CD4-positive, alpha-beta T cell treated with Interleukin-1 beta for 1 hour (primary cell): ENCODE measurements at regions not wholly inside any gene's neighbourhood (a gene's known extent, or its start where the extent isn't known, plus 50 kb on each side); places are given as distances from the start of the nearest gene placed in this dataset.

Source experiments
- DNase-seq, 2 donors: peaks; one replicate each; pipeline ENCODE4 v3.0.0-alpha.2; 2020 to 2022

DNA sequence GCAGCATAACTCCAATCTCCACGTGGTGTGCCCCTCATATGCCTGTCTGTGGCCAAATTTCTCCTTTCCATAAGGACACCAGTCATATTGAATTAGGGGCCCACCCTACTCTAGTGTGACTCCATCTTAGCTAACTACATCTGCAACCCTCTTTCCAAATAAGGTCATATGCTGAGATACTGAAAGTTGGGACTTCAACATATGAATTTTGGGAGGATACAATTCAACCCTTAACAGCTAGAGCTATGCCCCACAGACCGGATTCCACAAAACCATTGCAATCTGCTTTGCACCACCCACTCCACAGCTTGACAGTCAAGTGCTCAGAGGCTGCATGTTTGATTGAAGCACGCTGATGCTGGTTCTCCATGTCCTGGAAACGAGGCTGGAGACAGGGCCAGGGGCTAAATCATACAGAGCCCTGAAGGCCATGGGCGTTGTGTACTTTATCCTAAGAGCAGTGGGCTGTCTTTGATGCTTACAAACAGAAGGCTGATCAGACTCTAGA, 122.8 kb downstream of the MTX3 start:
- no peak for DNase-seq

GRCh38 chr5:79865579-79865978, 125.5 kb downstream of the MTX3 start:
- DNase-seq, result no peak

DNA sequence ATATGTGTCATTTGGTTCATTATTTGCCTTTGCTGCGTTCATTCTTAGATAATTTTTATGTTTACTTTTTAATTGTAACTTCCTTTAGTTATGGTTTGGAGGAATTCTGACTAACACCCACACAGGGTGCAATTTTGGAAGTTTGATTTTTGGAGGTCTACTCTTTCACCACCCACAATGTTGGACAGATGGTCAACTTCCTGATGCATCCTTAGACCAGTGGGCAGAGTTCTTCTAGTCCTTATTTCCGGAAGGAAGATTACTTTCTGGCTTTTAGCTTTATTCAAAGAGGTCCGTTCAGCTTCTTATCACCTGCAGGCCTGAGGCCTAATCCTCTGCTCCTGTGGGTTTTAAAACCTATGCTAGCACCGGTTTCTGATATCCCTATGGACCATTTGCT, 126.7 kb downstream of the MTX3 start:
- no peak for DNase-seq

GRCh38 chr5:79859588-79859987, 131.5 kb downstream of the MTX3 start:
- DNase-seq, result no peak

GRCh38 chr5:79858410-79858723, 132.7 kb downstream of the MTX3 start:
- DNase-seq, result no peak

- peak; percentile 62 to 71 for DNase-seq
These were observed 133.2 kb downstream of the MTX3 start for GRCh38 chr5:79857714-79858409.

DNA sequence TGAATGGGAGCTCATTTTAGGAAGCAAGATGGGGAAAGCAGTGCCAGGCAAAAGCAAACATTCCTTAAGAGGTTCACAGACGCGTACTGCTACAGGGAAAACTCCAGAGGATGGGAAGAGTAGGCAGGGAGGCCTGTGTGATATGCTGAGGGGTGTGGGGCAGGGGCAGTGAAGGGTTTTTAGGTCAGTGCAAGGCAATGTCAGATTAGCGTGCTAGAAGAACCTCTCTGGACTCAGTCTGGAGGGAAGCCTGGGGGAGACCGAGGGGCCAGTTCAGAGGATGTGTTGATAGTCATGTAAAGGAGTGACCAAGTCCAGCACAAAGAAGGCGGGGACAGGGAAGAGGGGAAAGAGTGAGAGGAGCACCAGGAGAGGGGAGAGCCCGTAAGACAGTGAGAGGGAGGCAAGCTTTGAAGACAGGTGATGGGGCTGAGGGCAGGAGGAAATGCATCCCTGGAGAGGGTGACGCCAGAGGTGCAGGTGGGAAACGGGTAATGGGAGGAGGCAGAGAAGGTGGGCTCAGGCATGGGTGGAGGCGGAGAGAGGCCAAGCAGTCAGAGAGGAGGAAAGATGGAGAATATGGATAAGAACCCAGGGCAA, 134.5 kb downstream of the MTX3 start:
- no peak for DNase-seq

GRCh38 chr5:79853676-79854418, 137.2 kb downstream of the MTX3 start:
- DNase-seq, result no peak

DNA sequence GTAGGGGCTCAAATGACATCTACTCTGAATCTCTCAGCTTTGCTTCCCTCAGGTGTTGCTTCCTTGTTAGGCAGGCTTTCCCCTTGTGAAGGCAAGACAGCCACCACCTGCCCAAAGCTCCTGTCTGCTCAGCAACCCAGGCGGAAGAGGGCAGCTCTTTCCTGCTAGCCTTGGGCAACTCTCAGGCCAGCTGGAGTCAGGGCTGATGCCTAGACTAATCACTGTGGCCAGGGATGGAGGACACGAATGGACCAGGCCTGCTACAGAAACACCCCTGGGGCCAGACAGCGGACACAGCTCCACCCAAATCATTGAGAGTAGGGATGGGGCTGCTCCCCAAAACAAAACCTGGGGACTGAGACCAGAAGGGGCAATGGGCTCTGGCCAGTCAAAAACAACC, 138.0 kb downstream of the MTX3 start:
- no peak for DNase-seq

GRCh38 chr5:79851391-79851863, 139.6 kb downstream of the MTX3 start:
- DNase-seq, result no peak

GRCh38 chr5:79850941-79851340, 140.1 kb downstream of the MTX3 start:
- no peak for DNase-seq

GRCh38 chr5:79850316-79850822, 140.7 kb downstream of the MTX3 start:
- no peak for DNase-seq

GRCh38 chr5:79849486-79850315, 141.4 kb downstream of the MTX3 start:
- no peak for DNase-seq
